Activated T-cell treated with anti-CD3 and anti-CD28 coated beads, Interleukin-2, amount 50 U/mL, for 24 hours (primary cell): ENCODE measurements at regions not wholly inside any gene's neighbourhood (a gene's known extent, or its start where the extent isn't known, plus 50 kb on each side); places are given as distances from the start of the nearest gene placed in this dataset.
"Not testable (repeated sequence)": the region's sequence is repeated elsewhere in the genome, so short reads cannot be mapped to it uniquely, and the experiment has no call there.

Experiments
- DNase-seq: peaks from one replicate; pipeline ENCODE4 v3.0.0-alpha.2; 2020
- H3K27ac Mint-ChIP-seq: 2 replicates; pipeline ENCODE4 v1.8.0; 2020; ENCODE audit warnings: mild to moderate bottlenecking, mixed read lengths
- H3K27me3 Mint-ChIP-seq: 2 replicates; pipeline ENCODE4 v1.8.0; 2020; ENCODE audit warnings: mixed read lengths
- H3K36me3 Mint-ChIP-seq: 2 replicates; pipeline ENCODE4 v1.8.0; 2020; ENCODE audit warnings: low read depth, mixed read lengths
- H3K4me1 Mint-ChIP-seq: 2 replicates; pipeline ENCODE4 v1.8.0; 2020; ENCODE audit warnings: low read depth, mixed read lengths
- H3K4me3 Mint-ChIP-seq: 2 replicates; pipeline ENCODE4 v1.8.0; 2020; ENCODE audit warnings: mild to moderate bottlenecking, moderate library complexity, mixed read lengths
- H3K9me3 Mint-ChIP-seq: 2 replicates; pipeline ENCODE4 v1.8.0; 2020; ENCODE audit warnings: mixed read lengths

- Mint-ChIP-seq H3K27me3 (peaks cover 19% of the 10 kb centered on the region), H3K36me3 (no peaks in the 10 kb centered on the region), H3K4me1 (peaks cover 10% of the 10 kb centered on the region), H3K27ac (no peak overlapping the region), H3K9me3 (no peaks in the 10 kb centered on the region), H3K4me3 (no peak overlapping the region)
- no peak for DNase-seq
Observed at GRCh38 chr5:168137265-168137664, 154.2 kb upstream of the WWC1 start.

- no peaks in the 10 kb centered on the region for H3K36me3 Mint-ChIP-seq
- no peaks in the 10 kb centered on the region for H3K9me3 Mint-ChIP-seq
- no peak overlapping the region for H3K4me3 Mint-ChIP-seq
- peaks cover 10% of the 10 kb centered on the region for H3K4me1 Mint-ChIP-seq
- peaks cover 8% of the 10 kb centered on the region for H3K27me3 Mint-ChIP-seq
- no peak for DNase-seq
- no peak overlapping the region for H3K27ac Mint-ChIP-seq
Observed at GRCh38 chr5:168140241-168140640, 151.2 kb upstream of the WWC1 start.

DNA sequence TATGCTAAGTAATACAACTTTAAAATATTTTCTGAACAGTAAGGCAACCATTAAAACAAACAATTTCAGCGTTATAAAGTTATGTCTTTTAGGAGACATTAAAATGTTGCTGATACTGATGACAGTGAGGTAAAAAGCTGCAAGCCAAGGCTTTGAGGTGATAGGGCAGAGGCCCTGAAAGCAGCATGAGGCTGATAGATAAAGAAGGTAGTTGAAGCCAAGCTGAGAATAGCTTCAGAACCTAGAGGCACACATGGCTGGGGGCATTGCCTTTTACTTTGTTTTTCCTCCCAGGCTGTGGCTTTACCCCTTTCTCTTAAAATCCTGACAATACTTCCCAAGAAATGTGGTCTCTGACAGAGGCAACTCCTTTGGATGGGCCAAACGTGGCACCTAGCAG, 149.0 kb upstream of the WWC1 start:
- no peak overlapping the region for H3K27ac Mint-ChIP-seq
- no peak overlapping the region for H3K4me3 Mint-ChIP-seq
- no peaks in the 10 kb centered on the region for H3K36me3 Mint-ChIP-seq
- DNase-seq, result no peak
- H3K27me3 Mint-ChIP-seq, result peaks cover 4% of the 10 kb centered on the region
- no peaks in the 10 kb centered on the region for H3K4me1 Mint-ChIP-seq
- H3K9me3 Mint-ChIP-seq, result no peaks in the 10 kb centered on the region

DNA sequence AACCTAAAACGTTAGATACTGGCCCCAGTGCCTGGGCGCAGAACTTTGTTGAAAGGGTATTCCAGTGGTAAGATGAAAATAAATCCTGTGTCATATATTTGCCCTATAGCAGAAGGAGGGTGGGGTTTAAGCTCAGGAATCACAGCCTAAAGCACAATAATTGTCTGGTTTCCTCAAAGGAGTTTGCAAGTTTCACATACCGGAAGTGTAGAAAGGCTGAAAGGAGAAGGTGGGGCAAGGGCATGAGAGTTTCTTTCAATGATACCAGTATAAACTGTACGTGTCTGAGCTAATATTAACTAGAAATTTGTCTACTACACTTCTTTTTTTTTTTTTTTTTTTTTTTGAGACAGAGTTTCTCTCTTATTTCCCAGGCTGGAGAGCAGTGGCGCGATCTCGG, 147.9 kb upstream of the WWC1 start:
- H3K36me3 Mint-ChIP-seq, H3K4me3 Mint-ChIP-seq, H3K27ac Mint-ChIP-seq, H3K9me3 Mint-ChIP-seq, H3K27me3 Mint-ChIP-seq, H3K4me1 Mint-ChIP-seq, DNase-seq: not testable (repeated sequence)

DNA sequence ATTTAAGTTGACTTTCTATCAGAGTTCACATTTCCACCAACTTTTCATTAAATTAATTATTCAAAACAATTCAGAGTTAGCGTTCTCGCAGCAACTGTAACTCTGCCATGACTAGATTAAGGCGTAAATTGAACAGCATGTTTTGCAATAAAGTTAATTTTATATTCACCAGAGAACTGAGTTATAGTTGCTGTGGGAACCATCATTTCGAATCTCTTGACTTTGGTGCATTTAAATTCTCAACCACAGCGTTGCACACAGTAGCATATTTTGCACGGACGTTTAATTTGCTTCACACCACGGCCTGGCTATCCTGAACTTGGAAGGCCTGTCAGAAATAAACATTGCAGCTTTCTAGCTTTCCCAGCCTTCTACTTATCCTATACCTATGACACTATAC, 144.3 kb upstream of the WWC1 start:
- H3K27ac Mint-ChIP-seq, result no peak overlapping the region
- H3K36me3 Mint-ChIP-seq, result no peaks in the 10 kb centered on the region
- no peak for DNase-seq
- H3K27me3 Mint-ChIP-seq, result peaks cover 39% of the 10 kb centered on the region
- H3K4me3 Mint-ChIP-seq, result no peak overlapping the region
- H3K9me3 Mint-ChIP-seq, result no peaks in the 10 kb centered on the region
- no peaks in the 10 kb centered on the region for H3K4me1 Mint-ChIP-seq

DNA sequence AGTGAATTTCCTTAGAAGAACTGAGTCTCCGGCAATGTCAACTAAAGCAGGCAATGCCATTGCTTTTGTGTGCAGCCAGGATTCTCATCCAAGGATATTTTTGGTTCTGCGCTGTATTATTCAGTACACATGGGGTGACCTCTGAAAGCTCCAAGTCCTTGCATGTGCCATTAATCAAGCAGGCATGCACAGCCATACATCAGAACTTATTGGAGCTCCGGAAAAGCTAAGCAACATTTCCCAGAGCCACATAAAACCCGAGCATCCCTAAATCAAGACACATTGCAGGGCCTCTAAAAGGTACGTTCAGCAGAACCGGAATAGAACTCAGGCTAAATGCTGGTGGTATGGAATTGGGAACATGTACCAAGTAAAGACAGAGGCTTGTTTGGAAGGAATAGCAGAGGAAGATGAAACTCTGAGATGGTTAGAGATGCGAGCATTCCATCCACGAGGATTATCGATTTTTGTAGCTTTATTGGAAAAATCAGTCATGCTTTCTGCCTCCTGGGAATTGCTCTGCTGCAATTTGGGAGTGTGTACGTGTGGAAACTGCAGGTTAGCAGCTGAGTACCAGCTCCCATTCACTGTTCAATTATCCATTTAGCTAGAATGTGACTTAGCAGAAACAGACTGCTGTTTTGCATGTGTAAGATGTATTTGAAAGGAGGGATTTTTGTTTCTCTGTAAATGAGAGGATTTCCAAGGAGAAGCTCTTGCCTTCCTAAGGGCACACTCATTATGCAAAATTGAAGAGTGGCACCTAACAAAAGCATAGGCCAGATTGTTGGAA, 143.7 kb upstream of the WWC1 start:
- no peak for DNase-seq
- Mint-ChIP-seq H3K4me3 (no peak overlapping the region), H3K4me1 (no peaks in the 10 kb centered on the region), H3K36me3 (no peaks in the 10 kb centered on the region), H3K27ac (no peak overlapping the region), H3K9me3 (no peaks in the 10 kb centered on the region), H3K27me3 (peaks cover 39% of the 10 kb centered on the region)

GRCh38 chr5:168151041-168151440, 140.4 kb upstream of the WWC1 start:
- H3K27me3 Mint-ChIP-seq, result peaks cover 54% of the 10 kb centered on the region
- DNase-seq, result no peak
- H3K9me3 Mint-ChIP-seq, result no peaks in the 10 kb centered on the region
- H3K27ac Mint-ChIP-seq, result no peak overlapping the region
- H3K4me3 Mint-ChIP-seq, result no peak overlapping the region
- H3K36me3 Mint-ChIP-seq, result no peaks in the 10 kb centered on the region
- no peaks in the 10 kb centered on the region for H3K4me1 Mint-ChIP-seq

DNA sequence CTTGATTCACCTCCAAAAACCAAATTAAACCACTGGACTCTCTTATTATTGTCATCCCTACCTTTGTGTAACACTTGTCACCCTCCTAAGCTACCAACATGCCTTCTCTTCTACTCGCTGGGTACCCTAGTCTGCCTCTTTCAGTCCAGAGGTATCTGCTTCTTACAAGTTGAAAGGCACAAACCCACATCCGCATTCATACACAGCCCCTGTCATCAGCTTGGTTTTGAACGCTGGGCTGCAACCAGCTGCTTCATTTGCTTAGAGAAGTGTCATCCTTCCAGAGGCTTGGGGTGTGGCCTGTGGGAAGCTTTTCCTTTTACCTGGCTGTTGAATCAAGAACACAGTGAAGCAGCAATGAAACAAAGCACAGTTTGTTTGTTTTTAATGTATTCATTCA, 138.8 kb upstream of the WWC1 start:
- Mint-ChIP-seq H3K27me3 (peaks cover 59% of the 10 kb centered on the region), H3K4me3 (no peak overlapping the region), H3K9me3 (no peaks in the 10 kb centered on the region), H3K27ac (no peak overlapping the region), H3K36me3 (no peaks in the 10 kb centered on the region), H3K4me1 (no peaks in the 10 kb centered on the region)
- no peak for DNase-seq

DNA sequence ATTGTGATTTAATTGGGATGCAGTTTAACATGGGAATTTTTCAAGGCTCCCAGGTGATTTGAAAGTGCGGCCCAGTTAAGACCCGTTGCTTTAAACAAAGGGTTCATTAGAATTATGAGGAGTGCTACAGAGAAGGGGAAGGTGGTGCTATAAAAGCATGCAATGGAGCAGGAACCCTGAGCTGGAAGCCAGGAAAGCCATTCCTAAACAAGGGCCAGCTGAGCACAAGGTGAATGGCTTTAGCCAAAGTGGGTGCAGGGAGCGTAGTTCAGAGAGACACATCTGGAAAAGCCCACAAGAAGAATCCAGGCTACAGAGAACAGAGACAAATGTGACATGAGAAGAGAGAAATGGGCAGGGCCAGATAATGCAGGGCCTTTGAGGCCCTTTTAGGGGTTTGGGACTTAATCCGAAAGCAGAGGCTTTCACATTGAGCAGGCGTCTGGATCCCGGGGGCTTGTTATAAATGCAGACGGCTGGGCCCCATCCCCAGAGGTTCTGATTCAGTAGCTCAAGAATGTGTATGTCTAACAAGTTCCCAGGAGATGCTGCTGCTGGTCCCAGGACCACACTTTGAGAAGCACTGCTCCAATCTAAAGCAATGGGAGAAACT, 138.1 kb upstream of the WWC1 start:
- DNase-seq, result no peak
- H3K4me3 Mint-ChIP-seq, result no peak overlapping the region
- H3K9me3 Mint-ChIP-seq, result no peaks in the 10 kb centered on the region
- H3K36me3 Mint-ChIP-seq, result no peaks in the 10 kb centered on the region
- H3K4me1 Mint-ChIP-seq, result no peaks in the 10 kb centered on the region
- H3K27me3 Mint-ChIP-seq, result peaks cover 57% of the 10 kb centered on the region
- no peak overlapping the region for H3K27ac Mint-ChIP-seq

DNA sequence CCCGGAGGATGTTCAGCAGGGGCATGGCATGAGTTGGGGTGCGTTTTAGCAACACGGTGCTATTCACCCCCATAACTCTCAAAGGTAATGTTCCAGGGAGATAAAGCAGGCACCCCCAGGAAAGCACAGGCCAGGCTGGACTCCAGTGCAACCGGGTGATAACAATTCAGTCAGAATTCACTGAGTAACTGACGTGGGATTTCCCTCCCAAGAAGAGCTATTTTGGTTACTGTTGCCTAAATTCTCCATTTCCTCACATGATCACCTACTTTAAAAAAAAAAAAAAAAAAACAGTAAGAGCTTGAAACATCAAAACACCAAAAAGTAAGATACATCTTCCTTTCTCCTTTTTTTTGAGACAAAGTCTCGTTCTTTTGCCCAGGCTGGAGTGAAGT, 137.6 kb upstream of the WWC1 start:
- Mint-ChIP-seq H3K27me3 (peaks cover 57% of the 10 kb centered on the region), H3K36me3 (no peaks in the 10 kb centered on the region), H3K4me1 (no peaks in the 10 kb centered on the region), H3K9me3 (no peaks in the 10 kb centered on the region), H3K27ac (no peak overlapping the region), H3K4me3 (no peak overlapping the region)
- DNase-seq, result no peak

DNA sequence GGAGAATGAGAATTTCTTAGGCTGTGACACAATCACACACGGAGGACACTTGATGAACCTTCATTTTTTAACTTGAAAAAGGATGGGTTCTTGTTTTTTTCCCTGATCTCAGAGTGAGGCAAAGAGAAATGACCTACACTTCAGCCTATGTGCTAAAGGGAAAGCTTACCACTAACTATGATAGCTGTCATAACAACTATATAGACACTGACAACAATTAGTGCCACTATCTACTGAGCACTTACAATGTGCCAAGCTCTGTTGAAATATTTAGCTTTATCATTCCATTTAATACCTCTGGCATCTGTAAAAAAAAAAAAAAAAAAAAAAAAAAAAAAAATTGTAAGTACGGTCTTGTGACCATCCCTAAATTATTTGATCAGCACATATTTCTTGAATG, 135.9 kb upstream of the WWC1 start:
- Mint-ChIP-seq H3K36me3 (no peaks in the 10 kb centered on the region), H3K4me1 (no peaks in the 10 kb centered on the region), H3K27ac (no peak overlapping the region), H3K4me3 (no peak overlapping the region), H3K27me3 (peaks cover 40% of the 10 kb centered on the region), H3K9me3 (no peaks in the 10 kb centered on the region)
- DNase-seq, result no peak

- Mint-ChIP-seq H3K27me3 (peaks cover 35% of the 10 kb centered on the region), H3K27ac (no peak overlapping the region), H3K9me3 (no peaks in the 10 kb centered on the region), H3K36me3 (no peaks in the 10 kb centered on the region), H3K4me1 (no peaks in the 10 kb centered on the region), H3K4me3 (no peak overlapping the region)
- no peak for DNase-seq
Observed at GRCh38 chr5:168156170-168156569, 135.3 kb upstream of the WWC1 start.

DNA sequence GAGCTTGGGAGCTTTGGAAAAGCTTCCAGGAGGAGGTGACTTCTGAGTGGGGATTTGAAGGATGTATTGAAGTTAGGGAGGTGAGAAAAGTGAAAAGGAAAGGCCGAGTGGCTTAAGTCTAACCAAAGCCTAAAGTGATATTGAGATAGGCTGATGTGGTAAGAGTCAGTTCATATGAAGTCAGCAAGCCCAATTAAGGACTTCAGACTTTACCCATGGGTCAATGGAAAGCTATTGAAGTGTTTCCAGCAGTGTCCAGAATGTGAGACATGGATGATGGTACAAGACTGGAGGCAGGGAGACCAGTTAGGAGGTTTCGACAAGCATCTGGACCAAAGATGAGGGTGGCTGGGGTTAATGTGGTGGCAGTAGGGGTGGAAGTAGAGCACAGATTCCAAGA, 134.3 kb upstream of the WWC1 start:
- H3K4me1 Mint-ChIP-seq, result no peaks in the 10 kb centered on the region

GRCh38 chr5:168159425-168159824, 132.0 kb upstream of the WWC1 start:
- Mint-ChIP-seq H3K27me3 (peaks cover 18% of the 10 kb centered on the region), H3K27ac (no peak overlapping the region), H3K36me3 (no peaks in the 10 kb centered on the region), H3K4me1 (no peaks in the 10 kb centered on the region), H3K9me3 (no peaks in the 10 kb centered on the region), H3K4me3 (no peak overlapping the region)
- no peak for DNase-seq

More for the DNA sequence above, 134.3 kb upstream of the WWC1 start:
- Mint-ChIP-seq H3K27ac (no peak overlapping the region), H3K36me3 (no peaks in the 10 kb centered on the region), H3K9me3 (no peaks in the 10 kb centered on the region), H3K27me3 (peaks cover 27% of the 10 kb centered on the region), H3K4me3 (no peak overlapping the region)
- no peak for DNase-seq

- Mint-ChIP-seq H3K4me3 (no peak overlapping the region), H3K4me1 (peaks cover 12% of the 10 kb centered on the region), H3K9me3 (no peaks in the 10 kb centered on the region), H3K27me3 (peaks cover 16% of the 10 kb centered on the region), H3K27ac (no peak overlapping the region), H3K36me3 (no peaks in the 10 kb centered on the region)
- DNase-seq, result no peak
Observed at GRCh38 chr5:168162464-168162863, 129.0 kb upstream of the WWC1 start.
